ENCODE measurements at regions not wholly inside any gene's neighbourhood (a gene's known extent, or its start where the extent isn't known, plus 50 kb on each side); places are given as distances from the start of the nearest gene placed in this dataset.

DNA sequence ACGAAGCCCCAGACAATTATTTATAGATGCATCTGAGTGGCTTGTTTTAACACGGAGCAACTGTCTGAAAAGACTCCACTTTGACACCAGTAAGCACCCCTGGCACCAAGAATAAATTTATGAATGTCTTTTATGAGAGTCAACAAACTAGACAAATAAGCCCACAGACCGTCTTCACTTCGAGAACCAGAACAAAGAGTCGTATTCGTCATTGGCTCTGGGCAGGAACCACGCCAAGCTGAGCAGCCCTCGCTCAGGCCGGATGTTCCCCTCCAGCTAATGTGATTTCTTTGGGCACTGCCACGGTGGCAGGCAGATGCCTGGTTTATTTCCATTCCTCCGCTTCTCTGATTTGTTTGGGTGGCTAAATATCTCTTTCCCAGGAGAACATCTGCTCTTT lies 91.9 kb upstream of the STC2 start:
- no peak overlapping the region for H3K4me3 Mint-ChIP-seq
- peaks cover 11% of the 10 kb centered on the region for H3K27me3 Mint-ChIP-seq (ENCODE audit: insufficient read depth)
- no peaks in the 10 kb centered on the region for H3K36me3 ChIP-seq (ENCODE audit: control insufficient read depth, insufficient read depth, low read length)
- H3K9me3 Mint-ChIP-seq: peaks cover 25% of the 10 kb centered on the region
- no peak overlapping the region for H3K9ac ChIP-seq (ENCODE audit: extremely low read depth, low read length, poor library complexity, severe bottlenecking)
- H3K9me3 ChIP-seq (ENCODE audit: control insufficient read depth, low read length): no peaks in the 10 kb centered on the region
- H3K4me1 Mint-ChIP-seq: no peaks in the 10 kb centered on the region
- H3K4me1 ChIP-seq (ENCODE audit: control insufficient read depth, insufficient read depth, low read length): no peaks in the 10 kb centered on the region
- H3K36me3 Mint-ChIP-seq (ENCODE audit: low read depth): no peaks in the 10 kb centered on the region
- H3K27ac Mint-ChIP-seq: no peak overlapping the region
- TF ChIP-seq, protein P1, sequence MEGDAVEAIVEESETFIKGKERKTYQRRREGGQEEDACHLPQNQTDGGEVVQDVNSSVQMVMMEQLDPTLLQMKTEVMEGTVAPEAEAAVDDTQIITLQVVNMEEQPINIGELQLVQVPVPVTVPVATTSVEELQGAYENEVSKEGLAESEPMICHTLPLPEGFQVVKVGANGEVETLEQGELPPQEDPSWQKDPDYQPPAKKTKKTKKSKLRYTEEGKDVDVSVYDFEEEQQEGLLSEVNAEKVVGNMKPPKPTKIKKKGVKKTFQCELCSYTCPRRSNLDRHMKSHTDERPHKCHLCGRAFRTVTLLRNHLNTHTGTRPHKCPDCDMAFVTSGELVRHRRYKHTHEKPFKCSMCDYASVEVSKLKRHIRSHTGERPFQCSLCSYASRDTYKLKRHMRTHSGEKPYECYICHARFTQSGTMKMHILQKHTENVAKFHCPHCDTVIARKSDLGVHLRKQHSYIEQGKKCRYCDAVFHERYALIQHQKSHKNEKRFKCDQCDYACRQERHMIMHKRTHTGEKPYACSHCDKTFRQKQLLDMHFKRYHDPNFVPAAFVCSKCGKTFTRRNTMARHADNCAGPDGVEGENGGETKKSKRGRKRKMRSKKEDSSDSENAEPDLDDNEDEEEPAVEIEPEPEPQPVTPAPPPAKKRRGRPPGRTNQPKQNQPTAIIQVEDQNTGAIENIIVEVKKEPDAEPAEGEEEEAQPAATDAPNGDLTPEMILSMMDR (conservative IDR thresholded peaks at IDR 0.05): no peak
- no peak for DNase-seq
- no peak overlapping the region for H3K27ac ChIP-seq (ENCODE audit: low read depth, low read length)
- H3K4me3 ChIP-seq (ENCODE audit: low read length): no peak overlapping the region
- WGBS, 2 experiments (ENCODE audit: insufficient coverage in 1 of 2, insufficient read length in 1 of 2): 91 to 93% methylated on average over 8 to 11 of the region's 11 CpGs
- peaks cover 5% of the 10 kb centered on the region for H3K27me3 ChIP-seq (ENCODE audit: control insufficient read depth, insufficient read depth, low read length, poor library complexity, severe bottlenecking)

- no peak overlapping the region for H3K4me3 ChIP-seq (ENCODE audit: low read length)
- Mint-ChIP-seq H3K27ac (no peak overlapping the region), H3K9me3 (peaks cover 24% of the 10 kb centered on the region), H3K36me3 (ENCODE audit: low read depth) (no peaks in the 10 kb centered on the region), H3K4me3 (no peak overlapping the region), H3K4me1 (peaks cover 9% of the 10 kb centered on the region), H3K27me3 (ENCODE audit: insufficient read depth) (peaks cover 11% of the 10 kb centered on the region)
- TF ChIP-seq, protein P1 (conservative IDR thresholded peaks at IDR 0.05): no peak
- no peak overlapping the region for H3K27ac ChIP-seq (ENCODE audit: low read depth, low read length)
- no peaks in the 10 kb centered on the region for H3K27me3 ChIP-seq (ENCODE audit: control insufficient read depth, insufficient read depth, low read length, poor library complexity, severe bottlenecking)
- no peak overlapping the region for H3K9ac ChIP-seq (ENCODE audit: extremely low read depth, low read length, poor library complexity, severe bottlenecking)
- H3K36me3 ChIP-seq (ENCODE audit: control insufficient read depth, insufficient read depth, low read length): no peaks in the 10 kb centered on the region
- no peaks in the 10 kb centered on the region for H3K4me1 ChIP-seq (ENCODE audit: control insufficient read depth, insufficient read depth, low read length)
- WGBS, 2 experiments (ENCODE audit: insufficient coverage in 1 of 2, insufficient read length in 1 of 2): 90 to 97% methylated on average over 4 to 5 of the region's 5 CpGs
- no peaks in the 10 kb centered on the region for H3K9me3 ChIP-seq (ENCODE audit: control insufficient read depth, low read length)
- DNase-seq: no peak
Measured at GRCh38 chr5:173413471-173413982, 85.3 kb upstream of the STC2 start.

DNA sequence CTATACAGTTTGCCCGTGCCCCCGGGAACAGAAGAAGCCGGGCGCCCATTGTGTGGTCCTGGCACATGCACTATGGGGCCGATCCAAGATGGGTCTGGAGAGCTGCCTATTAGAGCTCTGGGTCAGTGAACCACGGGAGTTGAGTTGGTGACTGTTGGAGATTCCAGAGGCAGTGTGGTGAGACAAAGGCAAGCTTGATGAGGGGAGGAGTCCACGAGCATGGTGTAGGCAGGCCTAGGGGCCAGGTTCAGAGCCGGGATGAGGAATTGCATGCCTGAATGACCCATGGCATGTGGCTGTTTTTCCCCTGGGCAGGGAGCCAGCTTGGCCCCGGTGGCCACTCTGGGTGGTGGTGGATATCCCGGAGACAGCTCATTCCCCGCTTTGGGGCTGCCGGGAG lies 84.4 kb upstream of the STC2 start:
- H3K4me1 ChIP-seq (ENCODE audit: control insufficient read depth, insufficient read depth, low read length): no peaks in the 10 kb centered on the region
- no peak for DNase-seq
- H3K9me3 ChIP-seq (ENCODE audit: control insufficient read depth, low read length): no peaks in the 10 kb centered on the region
- Mint-ChIP-seq H3K9me3 (peaks cover 19% of the 10 kb centered on the region), H3K36me3 (ENCODE audit: low read depth) (no peaks in the 10 kb centered on the region), H3K27me3 (ENCODE audit: insufficient read depth) (peaks cover 11% of the 10 kb centered on the region), H3K4me1 (peaks cover 9% of the 10 kb centered on the region), H3K4me3 (no peak overlapping the region), H3K27ac (no peak overlapping the region)
- TF ChIP-seq, protein P1 (conservative IDR thresholded peaks at IDR 0.05): no peak
- no peaks in the 10 kb centered on the region for H3K27me3 ChIP-seq (ENCODE audit: control insufficient read depth, insufficient read depth, low read length, poor library complexity, severe bottlenecking)
- H3K27ac ChIP-seq (ENCODE audit: low read depth, low read length): no peak overlapping the region
- no peak overlapping the region for H3K9ac ChIP-seq (ENCODE audit: extremely low read depth, low read length, poor library complexity, severe bottlenecking)
- H3K36me3 ChIP-seq (ENCODE audit: control insufficient read depth, insufficient read depth, low read length): no peaks in the 10 kb centered on the region
- 80 to 89% methylated on average over 5 to 12 of the region's 12 CpGs for WGBS, 2 experiments (ENCODE audit: insufficient coverage in 1 of 2, insufficient read length in 1 of 2)
- no peak overlapping the region for H3K4me3 ChIP-seq (ENCODE audit: low read length)
